GM23248 (cell line): ENCODE measurements at regions not wholly inside any gene's neighbourhood (a gene's known extent, or its start where the extent isn't known, plus 50 kb on each side); places are given as distances from the start of the nearest gene placed in this dataset.

Source experiments
- EZH2 ChIP-seq: fragments of 200-600 bp; sonication (generic); IDR thresholded peaks from 2 replicates; pipeline ENCODE4 v1.6.1; 2018; ENCODE audit warnings: antibody characterized with exemption, mild to moderate bottlenecking; ENCODE audit not compliant: insufficient read depth, poor library complexity, severe bottlenecking
- EZH2phosphoT487 ChIP-seq: fragments of 200-600 bp; sonication (generic); IDR thresholded peaks from 2 replicates; pipeline ENCODE4 v1.6.1; 2018; ENCODE audit warnings: antibody characterized with exemption, moderate library complexity, mild to moderate bottlenecking, low read depth; ENCODE audit not compliant: insufficient read depth

DNA sequence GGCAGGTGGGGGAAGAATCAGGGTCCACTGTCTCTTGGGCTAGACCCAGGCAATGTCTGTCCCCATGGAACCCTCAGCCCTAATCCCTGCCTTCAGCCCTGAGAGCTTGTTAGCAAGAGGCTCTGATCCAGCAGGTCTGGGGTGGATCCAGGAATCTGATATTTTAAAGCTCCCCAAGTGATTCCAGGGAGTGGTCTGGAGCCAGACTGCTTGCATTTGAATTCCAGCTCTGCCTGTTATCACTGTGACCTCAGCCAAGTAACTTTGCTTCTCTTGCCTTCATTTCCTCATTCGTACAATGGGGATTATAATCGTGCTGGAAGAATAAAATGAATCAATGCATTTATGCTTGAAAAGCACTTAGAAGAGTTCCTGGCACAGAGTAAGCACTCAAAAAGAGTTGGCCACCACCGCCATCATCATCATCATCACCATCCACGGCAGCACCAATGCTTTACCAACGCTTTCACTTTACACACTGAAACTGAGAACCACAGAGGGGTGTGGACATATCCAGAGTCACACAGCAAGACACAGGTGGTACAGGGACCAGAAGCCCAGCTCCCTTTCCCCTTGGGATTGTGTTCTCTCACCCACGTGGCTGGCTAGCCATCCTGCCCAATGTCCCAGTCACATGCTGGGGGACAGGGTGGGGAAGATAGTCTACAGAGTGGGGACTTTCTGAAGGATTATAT, 75.7 kb upstream of the RALY start:
- no peak for TF ChIP-seq EZH2phosphoT487
- TF ChIP-seq EZH2, result no peak
